GM12873 (cell line): ENCODE measurements at regions not wholly inside any gene's neighbourhood (a gene's known extent, or its start where the extent isn't known, plus 50 kb on each side); places are given as distances from the start of the nearest gene placed in this dataset.

Experiments used
- TF ChIP-seq, protein P1 (sequence below): IDR thresholded peaks from 2 replicates; pipeline ENCODE4 v1.5.1; 2012; ENCODE audit warnings: low read depth, mild to moderate bottlenecking, moderate library complexity, low read length, control low read depth; ENCODE audit not compliant: insufficient read depth; ENCODE audit errors: missing control alignments

DNA sequence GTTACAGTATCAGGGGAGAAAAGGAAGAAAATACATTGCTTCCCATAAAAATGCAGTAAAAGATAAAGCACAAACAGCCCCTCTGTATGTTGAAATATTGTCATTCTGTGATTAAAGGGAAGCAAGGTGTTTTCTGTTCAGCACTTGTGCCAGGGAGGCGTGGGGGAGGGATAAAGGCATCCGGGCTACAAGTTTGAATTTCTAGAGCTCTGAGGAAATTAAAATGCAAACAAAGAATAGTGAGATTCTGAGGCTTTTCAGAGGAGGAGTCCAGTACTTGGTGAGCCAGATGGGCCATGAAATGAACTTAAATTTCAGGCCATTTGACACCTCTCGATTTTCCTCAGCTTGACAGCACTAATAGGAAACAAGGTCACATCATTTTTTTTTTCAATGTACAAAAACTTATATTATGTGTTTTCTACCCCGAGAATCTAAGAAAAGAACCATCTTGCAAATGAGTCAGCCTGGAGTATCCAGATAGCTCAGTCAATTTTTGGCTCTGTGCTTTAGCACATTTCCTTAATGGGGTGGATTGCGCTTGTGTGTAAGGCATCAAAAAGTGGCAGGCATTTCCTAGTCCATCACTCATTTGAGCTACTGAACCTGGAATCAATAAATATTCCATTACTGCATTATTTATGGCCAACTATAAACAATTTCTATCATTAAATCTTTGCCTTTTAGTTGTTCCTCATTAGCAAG, 640.8 kb upstream of the TBL1XR1 start:
- TF ChIP-seq, protein P1, sequence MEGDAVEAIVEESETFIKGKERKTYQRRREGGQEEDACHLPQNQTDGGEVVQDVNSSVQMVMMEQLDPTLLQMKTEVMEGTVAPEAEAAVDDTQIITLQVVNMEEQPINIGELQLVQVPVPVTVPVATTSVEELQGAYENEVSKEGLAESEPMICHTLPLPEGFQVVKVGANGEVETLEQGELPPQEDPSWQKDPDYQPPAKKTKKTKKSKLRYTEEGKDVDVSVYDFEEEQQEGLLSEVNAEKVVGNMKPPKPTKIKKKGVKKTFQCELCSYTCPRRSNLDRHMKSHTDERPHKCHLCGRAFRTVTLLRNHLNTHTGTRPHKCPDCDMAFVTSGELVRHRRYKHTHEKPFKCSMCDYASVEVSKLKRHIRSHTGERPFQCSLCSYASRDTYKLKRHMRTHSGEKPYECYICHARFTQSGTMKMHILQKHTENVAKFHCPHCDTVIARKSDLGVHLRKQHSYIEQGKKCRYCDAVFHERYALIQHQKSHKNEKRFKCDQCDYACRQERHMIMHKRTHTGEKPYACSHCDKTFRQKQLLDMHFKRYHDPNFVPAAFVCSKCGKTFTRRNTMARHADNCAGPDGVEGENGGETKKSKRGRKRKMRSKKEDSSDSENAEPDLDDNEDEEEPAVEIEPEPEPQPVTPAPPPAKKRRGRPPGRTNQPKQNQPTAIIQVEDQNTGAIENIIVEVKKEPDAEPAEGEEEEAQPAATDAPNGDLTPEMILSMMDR = no peak

GRCh38 chr3:177838766-177839350, 641.6 kb upstream of the TBL1XR1 start:
- TF ChIP-seq, protein P1 = no peak

DNA sequence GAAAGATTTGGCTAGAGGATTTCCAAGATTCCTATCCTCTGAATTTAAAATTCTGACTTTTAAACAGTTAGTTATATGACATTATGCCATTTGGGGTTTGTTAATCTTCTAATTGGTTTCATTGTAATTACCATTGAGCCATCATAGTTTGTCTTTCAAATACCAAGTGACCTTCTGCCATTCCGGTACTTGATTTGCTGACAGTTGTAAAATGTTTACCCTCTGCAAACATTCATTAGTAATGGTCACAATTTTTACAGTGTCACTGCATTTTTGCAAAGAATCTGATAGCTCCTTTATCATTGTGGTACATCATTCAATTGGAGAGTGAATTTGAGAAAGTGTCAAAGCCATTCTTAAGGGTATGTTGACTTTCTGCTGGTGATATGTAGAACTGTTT, 645.0 kb upstream of the TBL1XR1 start:
- TF ChIP-seq, protein P1 = no peak

DNA sequence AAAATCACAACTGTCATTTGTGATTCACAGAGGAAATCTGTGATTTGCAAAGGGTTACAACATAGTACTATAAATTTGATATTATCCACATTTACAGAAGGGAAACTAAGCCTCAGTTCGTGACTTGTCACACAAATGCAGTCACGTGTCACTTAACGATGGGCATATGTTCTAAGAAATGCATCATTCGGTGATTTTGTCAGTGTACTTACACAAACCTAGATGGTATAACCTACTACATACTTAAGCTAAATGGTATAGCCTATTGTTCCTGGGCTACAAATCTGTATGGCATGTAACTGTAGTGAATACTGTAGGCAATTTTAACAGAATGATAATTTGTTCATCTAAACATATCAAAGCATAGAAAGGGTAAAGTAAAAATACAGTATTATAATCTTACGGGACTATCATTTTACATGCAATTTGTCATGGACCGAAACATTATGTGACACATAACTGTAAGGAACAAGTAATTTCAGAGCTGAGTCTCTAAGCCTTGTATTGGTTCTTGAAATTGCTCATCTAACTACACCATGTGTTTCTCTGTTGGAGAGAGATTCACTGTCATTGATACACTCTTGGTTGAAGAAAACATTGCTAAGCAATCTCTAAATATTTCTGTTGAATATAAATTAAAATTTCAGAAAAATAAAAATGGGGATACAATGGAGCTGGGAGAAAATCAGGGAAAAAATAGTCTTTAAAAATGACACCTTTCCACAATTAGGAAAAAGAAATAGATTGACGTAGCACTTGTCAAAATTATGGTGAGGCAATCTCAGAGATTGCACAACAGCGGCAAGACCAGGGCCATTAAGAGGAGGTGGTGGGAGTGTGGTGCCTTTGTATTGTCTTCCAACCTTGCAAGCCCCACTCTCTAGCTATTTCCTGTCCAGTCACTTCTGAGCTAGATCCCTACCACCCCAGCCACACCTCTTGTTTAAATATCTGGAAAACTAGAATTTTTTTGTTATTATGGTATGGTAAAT, 645.8 kb upstream of the TBL1XR1 start:
- TF ChIP-seq, protein P1 = no peak

GRCh38 chr3:177852001-177852807, 654.9 kb upstream of the TBL1XR1 start:
- TF ChIP-seq, protein P1 = no peak

DNA sequence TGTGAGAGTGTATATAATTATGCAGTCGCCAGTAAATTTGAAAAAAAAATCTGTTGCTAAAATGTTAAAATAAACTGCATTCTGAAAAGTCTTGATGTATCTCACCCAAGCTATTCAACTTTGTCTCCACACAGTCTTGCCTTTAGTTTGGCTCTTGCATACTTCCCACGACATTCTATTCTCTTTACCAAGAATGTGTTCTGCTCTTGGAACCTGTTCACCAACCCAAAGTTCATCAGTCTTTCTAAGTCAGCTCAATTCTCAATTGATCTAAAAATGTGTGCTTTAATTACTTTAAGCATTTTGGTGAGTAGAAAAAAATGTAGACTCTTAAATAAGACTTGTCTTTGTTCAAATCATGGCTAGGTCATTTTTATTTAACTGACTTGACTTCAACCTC, 657.7 kb upstream of the TBL1XR1 start:
- TF ChIP-seq, protein P1 = no peak
